Prostate gland (tissue), 2 donors: ENCODE measurements at regions not wholly inside any gene's neighbourhood (a gene's known extent, or its start where the extent isn't known, plus 50 kb on each side); places are given as distances from the start of the nearest gene placed in this dataset.

Source experiments
- DNase-seq: peaks from one replicate; pipeline ENCODE4 v3.0.0-alpha.2; 2019; ENCODE audit warnings: low spot score
- H3K27ac ChIP-seq, 2 donors: fragments of 200-600 bp; sonication (generic); 2 replicates each; pipeline ENCODE4 v1.5.1; 2017 to 2019
- H3K27me3 ChIP-seq: fragments of 200-600 bp; sonication (generic); replicated peaks from 2 replicates; pipeline ENCODE4 v1.5.1; 2019; ENCODE audit not compliant: insufficient read depth
- H3K36me3 ChIP-seq, 2 donors: fragments of 200-600 bp; sonication (generic); 1 replicate in 1 of 2; 2 replicates in 1 of 2; pipeline versions ENCODE4 v1.5.1 to v1.8.1; 2017 to 2019
- H3K4me1 ChIP-seq: fragments of 200-600 bp; sonication (generic); replicated peaks from 2 replicates; pipeline ENCODE4 v1.5.1; 2019
- H3K4me3 ChIP-seq, 2 donors: fragments of 200-600 bp; sonication (generic); 2 replicates each; pipeline ENCODE4 v1.5.1; 2017 to 2019
- H3K9me3 ChIP-seq: fragments of 200-600 bp; sonication (generic); 2 replicates; pipeline ENCODE4 v1.5.1; 2017
- CTCF ChIP-seq, 4 experiments: fragments of 200-600 bp in 2 of 4; fragments of 450-650 bp in 2 of 4; sonication (generic) in 2 of 4; IDR thresholded peaks; 1 replicate in 3 of 4; 2 replicates in 1 of 4; pipeline ENCODE4 v1.5.1; 2016 to 2019; ENCODE audit warnings: antibody characterized with exemption in 4 of 4, mild to moderate bottlenecking in 2 of 4, moderate library complexity in 2 of 4
- POLR2A ChIP-seq: fragments of 450-650 bp; IDR thresholded peaks from one replicate; pipeline ENCODE4 v1.6.1; 2016; ENCODE audit warnings: antibody characterized with exemption, mild to moderate bottlenecking
- POLR2AphosphoS5 ChIP-seq: sonication (generic); formaldehyde crosslinking; IDR thresholded peaks from one replicate; pipeline ENCODE4 v1.6.1; 2017; ENCODE audit warnings: antibody characterized with exemption
- WGBS: methylation state at CpG from one replicate; pipeline ENCODE4 v1.1.5; 2018; 5-methylcytosine and 5-hydroxymethylcytosine counted together
- intact Hi-C: fragments of 100-400 bp; cut with DNase I; formaldehyde crosslinking; loops from one replicate; pipeline ENCODE4 v1.14.2; 2022

GRCh38 chr1:219374636-219375035 is 201.0 kb downstream of the LYPLAL1 start:
- no peak for TF ChIP-seq POLR2AphosphoS5
- TF ChIP-seq CTCF (IDR thresholded peaks at IDR 0.05), result no peak
- TF ChIP-seq POLR2A, result no peak

GRCh38 chr1:219374046-219374566 is 200.4 kb downstream of the LYPLAL1 start:
- DNase-seq, result no peak
- no peaks in the 10 kb centered on the region for H3K27me3 ChIP-seq
- WGBS, result 67% methylated on average over 5 of the region's 5 CpGs
- no peak overlapping the region for H3K4me3 ChIP-seq
- no peak for TF ChIP-seq CTCF (IDR thresholded peaks at IDR 0.05)
- TF ChIP-seq POLR2A, result no peak
- TF ChIP-seq POLR2AphosphoS5, result no peak
- H3K9me3 ChIP-seq, result no peaks in the 10 kb centered on the region
- no peaks in the 10 kb centered on the region for H3K36me3 ChIP-seq
- H3K4me1 ChIP-seq, result no peaks in the 10 kb centered on the region
- intact Hi-C loops, result no loop called here
- no peak overlapping the region for H3K27ac ChIP-seq

More at GRCh38 chr1:219374636-219375035, 201.0 kb downstream of the LYPLAL1 start:
- Histone ChIP-seq H3K4me1 (no peaks in the 10 kb centered on the region), H3K4me3 (no peak overlapping the region), H3K9me3 (no peaks in the 10 kb centered on the region), H3K27me3 (no peaks in the 10 kb centered on the region), H3K27ac (no peak overlapping the region), H3K36me3 (no peaks in the 10 kb centered on the region)
- WGBS, result 83% methylated on average over 4 of the region's 4 CpGs
- intact Hi-C loops, result no loop called here
- no peak for DNase-seq

GRCh38 chr1:219373616-219373935 is 199.9 kb downstream of the LYPLAL1 start:
- Histone ChIP-seq H3K36me3 (no peaks in the 10 kb centered on the region), H3K4me3 (no peak overlapping the region), H3K27ac (no peak overlapping the region), H3K27me3 (no peaks in the 10 kb centered on the region), H3K4me1 (no peaks in the 10 kb centered on the region), H3K9me3 (no peaks in the 10 kb centered on the region)
- TF ChIP-seq CTCF (IDR thresholded peaks at IDR 0.05), result no peak
- TF ChIP-seq POLR2A, result no peak
- no peak for TF ChIP-seq POLR2AphosphoS5
- 93% methylated on average over 1 of the region's 1 CpG for WGBS
- intact Hi-C loops, result no loop called here
- no peak for DNase-seq

- 94% methylated on average over 6 of the region's 6 CpGs for WGBS
- intact Hi-C loops, result no loop called here
- Histone ChIP-seq H3K9me3 (no peaks in the 10 kb centered on the region), H3K27ac (no peak overlapping the region), H3K36me3 (no peaks in the 10 kb centered on the region), H3K4me3 (no peak overlapping the region), H3K27me3 (no peaks in the 10 kb centered on the region), H3K4me1 (no peaks in the 10 kb centered on the region)
- no peak for DNase-seq
- TF ChIP-seq CTCF (IDR thresholded peaks at IDR 0.05) (no peak), POLR2AphosphoS5 (no peak), POLR2A (no peak)
Observed at GRCh38 chr1:219372916-219373615, 199.4 kb downstream of the LYPLAL1 start.

DNA sequence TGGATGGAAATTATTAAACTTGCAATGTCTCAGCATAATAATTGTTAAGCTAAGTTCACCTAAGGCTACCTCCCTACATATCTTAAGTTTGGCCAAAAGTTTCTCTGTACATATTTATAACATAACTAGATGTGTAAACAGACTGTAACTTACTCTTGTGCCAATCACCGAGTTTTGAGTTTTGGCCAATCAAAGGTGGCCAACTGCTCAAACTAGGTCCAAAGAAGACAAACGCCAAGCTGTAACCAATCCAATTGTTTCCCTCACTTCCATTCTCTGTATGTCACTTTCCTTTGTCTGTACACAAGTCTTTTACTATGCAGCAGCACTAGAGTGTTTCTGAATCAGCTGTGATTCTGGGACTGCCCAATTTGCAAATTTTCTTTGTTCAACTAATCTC is 197.8 kb downstream of the LYPLAL1 start:
- 48% methylated on average over 2 of the region's 2 CpGs for WGBS
- no peak overlapping the region for H3K4me3 ChIP-seq
- intact Hi-C loops, result no loop called here
- H3K27ac ChIP-seq, result no peak overlapping the region
- no peaks in the 10 kb centered on the region for H3K4me1 ChIP-seq
- H3K9me3 ChIP-seq, result no peaks in the 10 kb centered on the region
- H3K27me3 ChIP-seq, result no peaks in the 10 kb centered on the region
- H3K36me3 ChIP-seq, result no peaks in the 10 kb centered on the region
- no peak for DNase-seq
- TF ChIP-seq POLR2A, result no peak
- no peak for TF ChIP-seq CTCF (IDR thresholded peaks at IDR 0.05)
- no peak for TF ChIP-seq POLR2AphosphoS5
